ENCODE measurements at regions not wholly inside any gene's neighbourhood (a gene's known extent, or its start where the extent isn't known, plus 50 kb on each side); places are given as distances from the start of the nearest gene placed in this dataset.

- TF ChIP-seq, protein P1, sequence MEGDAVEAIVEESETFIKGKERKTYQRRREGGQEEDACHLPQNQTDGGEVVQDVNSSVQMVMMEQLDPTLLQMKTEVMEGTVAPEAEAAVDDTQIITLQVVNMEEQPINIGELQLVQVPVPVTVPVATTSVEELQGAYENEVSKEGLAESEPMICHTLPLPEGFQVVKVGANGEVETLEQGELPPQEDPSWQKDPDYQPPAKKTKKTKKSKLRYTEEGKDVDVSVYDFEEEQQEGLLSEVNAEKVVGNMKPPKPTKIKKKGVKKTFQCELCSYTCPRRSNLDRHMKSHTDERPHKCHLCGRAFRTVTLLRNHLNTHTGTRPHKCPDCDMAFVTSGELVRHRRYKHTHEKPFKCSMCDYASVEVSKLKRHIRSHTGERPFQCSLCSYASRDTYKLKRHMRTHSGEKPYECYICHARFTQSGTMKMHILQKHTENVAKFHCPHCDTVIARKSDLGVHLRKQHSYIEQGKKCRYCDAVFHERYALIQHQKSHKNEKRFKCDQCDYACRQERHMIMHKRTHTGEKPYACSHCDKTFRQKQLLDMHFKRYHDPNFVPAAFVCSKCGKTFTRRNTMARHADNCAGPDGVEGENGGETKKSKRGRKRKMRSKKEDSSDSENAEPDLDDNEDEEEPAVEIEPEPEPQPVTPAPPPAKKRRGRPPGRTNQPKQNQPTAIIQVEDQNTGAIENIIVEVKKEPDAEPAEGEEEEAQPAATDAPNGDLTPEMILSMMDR (IDR thresholded peaks at IDR 0.05), result no peak
- TF ChIP-seq POLR2A (IDR thresholded peaks at IDR 0.05) (no peak), EP300 (IDR thresholded peaks at IDR 0.05) (no peak)
These were observed 277.0 kb upstream of the COBL start for GRCh38 chr7:51593628-51594027.

Measured in sigmoid colon (tissue), 4 donors.